Fibroblast of villous mesenchyme (primary cell): ENCODE measurements at regions not wholly inside any gene's neighbourhood (a gene's known extent, or its start where the extent isn't known, plus 50 kb on each side); places are given as distances from the start of the nearest gene placed in this dataset.
A peak's percentile ranks its signal among the peaks of the same experiment; 100 is the strongest.

ENCODE experiments used
- DNase-seq: peaks from one replicate; pipeline ENCODE4 v3.0.0-alpha.2; 2010; ENCODE audit warnings: low read depth
- H3K4me3 ChIP-seq: 2 replicates; pipeline ENCODE4 v1.5.1; 2011; ENCODE audit warnings: low read depth, mild to moderate bottlenecking, low read length
- TF ChIP-seq, protein P1 (sequence below): IDR thresholded peaks from 2 replicates; pipeline ENCODE4 v1.5.1; 2012; ENCODE audit warnings: low read depth, mild to moderate bottlenecking, low read length; ENCODE audit not compliant: insufficient read depth

DNA sequence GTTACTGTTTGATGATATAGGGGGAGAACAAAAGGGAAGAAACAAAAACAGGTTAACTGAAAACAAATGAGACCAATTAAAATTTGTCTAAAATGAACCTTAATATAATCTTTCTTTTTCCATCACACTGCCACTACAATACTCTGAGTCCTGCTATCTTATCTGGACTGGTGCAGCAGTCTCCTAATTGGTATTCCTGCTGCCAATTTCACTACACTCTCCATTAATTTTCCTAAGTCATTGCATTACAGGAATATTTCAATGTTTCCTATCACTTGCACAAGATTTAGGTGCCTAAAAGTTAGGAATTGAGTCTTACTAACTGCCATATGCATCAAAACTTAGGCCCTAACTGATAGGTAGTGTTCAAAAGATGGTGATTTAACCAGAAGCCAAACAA is 884.9 kb upstream of the MGAT4C start:
- TF ChIP-seq, protein P1, sequence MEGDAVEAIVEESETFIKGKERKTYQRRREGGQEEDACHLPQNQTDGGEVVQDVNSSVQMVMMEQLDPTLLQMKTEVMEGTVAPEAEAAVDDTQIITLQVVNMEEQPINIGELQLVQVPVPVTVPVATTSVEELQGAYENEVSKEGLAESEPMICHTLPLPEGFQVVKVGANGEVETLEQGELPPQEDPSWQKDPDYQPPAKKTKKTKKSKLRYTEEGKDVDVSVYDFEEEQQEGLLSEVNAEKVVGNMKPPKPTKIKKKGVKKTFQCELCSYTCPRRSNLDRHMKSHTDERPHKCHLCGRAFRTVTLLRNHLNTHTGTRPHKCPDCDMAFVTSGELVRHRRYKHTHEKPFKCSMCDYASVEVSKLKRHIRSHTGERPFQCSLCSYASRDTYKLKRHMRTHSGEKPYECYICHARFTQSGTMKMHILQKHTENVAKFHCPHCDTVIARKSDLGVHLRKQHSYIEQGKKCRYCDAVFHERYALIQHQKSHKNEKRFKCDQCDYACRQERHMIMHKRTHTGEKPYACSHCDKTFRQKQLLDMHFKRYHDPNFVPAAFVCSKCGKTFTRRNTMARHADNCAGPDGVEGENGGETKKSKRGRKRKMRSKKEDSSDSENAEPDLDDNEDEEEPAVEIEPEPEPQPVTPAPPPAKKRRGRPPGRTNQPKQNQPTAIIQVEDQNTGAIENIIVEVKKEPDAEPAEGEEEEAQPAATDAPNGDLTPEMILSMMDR: no peak
- H3K4me3 ChIP-seq: no peak overlapping the region
- no peak for DNase-seq

DNA sequence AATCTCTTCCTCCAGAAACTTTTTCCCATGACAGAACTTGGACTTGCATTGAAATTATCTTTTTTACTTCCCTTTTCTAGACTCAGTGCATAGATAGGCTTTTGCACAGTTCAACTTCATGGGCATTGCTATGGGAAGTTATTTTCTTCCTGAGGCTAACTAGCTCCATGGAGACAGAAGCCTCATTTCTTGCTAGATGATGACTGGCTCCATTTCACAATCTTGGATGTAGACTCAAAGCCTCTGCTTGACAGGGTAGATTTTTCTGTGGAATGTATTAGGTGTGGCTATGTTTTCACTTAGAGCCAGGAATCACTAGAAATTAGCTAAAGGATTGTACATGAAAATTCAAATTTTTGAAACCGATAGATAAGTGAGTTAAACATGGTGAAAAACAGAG is 884.1 kb upstream of the MGAT4C start:
- TF ChIP-seq, protein P1: no peak
- no peak overlapping the region for H3K4me3 ChIP-seq
- DNase-seq: peak; percentile 31

DNA sequence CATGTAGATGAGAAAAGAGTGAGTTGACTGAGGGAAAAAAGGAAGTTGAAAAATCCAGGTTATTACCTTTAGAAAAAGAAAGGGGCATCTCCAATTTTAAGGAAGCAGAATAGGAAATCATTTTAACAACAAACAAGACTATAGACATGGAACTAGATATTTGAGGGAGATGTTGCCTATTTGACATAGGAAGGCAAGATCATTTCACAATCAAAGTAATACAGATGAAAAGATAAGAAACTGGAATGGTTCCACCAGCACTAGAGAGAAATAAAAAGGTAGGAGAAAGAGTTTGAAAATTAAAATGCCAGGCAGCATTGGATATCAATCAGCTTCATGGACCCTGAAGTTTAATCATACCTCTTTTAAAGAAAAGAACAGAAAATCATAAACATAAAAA is 881.0 kb upstream of the MGAT4C start:
- TF ChIP-seq, protein P1: no peak
- no peak for DNase-seq
- H3K4me3 ChIP-seq: no peak overlapping the region

DNA sequence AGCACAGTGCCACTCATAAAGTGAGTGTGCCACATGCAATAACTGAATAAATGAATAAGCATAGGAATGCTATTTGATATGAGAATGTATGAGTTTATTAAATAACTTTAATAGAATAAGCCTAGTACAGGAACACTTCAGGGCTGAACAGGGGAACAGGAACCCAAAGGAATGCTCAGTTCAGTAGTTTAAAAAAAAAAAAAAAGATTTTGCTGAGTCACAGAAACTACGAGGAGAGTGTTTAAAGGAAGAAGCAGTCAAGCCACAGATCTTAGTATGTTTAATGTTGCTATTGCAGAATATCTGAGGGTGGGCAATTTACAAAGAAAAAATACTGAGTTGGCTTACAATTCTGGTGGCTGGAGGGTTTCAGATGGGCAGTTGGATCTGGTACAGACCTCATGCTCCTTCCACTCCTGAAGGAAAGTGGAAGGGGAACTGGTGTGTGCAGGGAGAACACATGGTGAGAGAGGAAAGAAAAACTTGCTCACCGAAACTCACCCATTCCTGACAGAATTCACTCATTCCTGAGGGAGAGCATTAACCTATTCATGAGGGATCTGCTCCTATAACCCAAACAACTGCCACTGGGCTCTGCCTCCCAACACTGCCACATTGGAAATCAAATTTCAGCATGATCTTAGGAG is 880.3 kb upstream of the MGAT4C start:
- H3K4me3 ChIP-seq: no peak overlapping the region
- TF ChIP-seq, protein P1: no peak
- peak; percentile 36 for DNase-seq

DNA sequence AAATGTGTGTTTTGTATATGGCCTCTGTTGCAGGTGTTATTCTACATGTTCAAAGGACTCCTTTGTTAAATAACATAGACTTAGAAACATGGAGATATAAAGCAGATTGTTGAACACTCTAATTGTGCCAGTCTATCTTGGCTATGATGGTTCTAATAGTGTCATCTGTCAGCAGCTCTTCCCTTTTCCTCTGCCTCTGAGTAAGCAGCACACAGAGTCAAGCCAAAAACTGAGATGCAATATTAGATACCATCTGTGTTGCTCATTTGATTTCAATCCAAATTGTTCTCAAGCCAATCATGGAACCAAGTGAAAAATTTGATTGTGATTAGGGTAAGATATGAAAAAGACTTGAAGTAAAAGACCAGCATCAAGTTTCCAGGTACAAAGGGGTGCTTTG is 871.1 kb upstream of the MGAT4C start:
- no peak overlapping the region for H3K4me3 ChIP-seq
- DNase-seq: no peak
- TF ChIP-seq, protein P1: no peak

DNA sequence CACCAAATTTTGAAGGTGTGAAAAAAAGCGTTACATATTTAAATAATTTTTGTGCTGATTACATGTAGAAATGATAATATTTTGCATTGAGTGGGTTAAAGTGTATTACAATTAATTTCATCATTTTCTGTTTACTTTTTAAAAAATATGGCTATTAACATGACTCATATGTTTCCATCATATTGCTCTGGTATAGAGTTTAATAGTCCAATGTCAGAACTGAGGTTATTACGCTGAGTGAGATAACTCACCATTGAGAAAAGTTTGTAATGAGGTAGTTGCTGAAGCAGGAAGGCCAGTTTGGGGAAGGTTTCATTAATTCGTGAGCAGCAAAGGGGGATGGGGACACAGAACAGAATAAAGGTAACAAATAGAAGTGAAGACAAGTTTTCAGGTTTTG is 865.7 kb upstream of the MGAT4C start:
- TF ChIP-seq, protein P1: no peak
- DNase-seq: no peak
- no peak overlapping the region for H3K4me3 ChIP-seq

DNA sequence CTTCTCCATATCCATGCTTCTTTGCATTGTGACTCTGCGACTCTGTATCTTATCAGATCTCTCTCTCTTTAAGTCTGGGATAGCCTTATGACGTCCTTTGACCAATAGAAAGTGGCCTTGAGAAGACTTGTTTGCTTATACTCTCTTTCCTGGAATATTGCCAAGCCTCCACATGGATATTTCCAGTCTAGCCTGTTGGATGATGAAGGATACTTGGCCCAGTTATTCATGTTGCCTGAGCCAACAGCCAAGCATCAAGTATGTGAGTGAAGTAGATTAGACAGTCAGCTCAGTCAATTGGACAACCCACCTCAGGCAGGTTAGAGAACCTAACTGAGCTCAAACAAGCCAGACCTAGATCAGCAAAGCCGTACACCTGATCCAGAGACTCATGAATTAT is 864.2 kb upstream of the MGAT4C start:
- no peak overlapping the region for H3K4me3 ChIP-seq
- DNase-seq: no peak
- TF ChIP-seq, protein P1: no peak
